MM.1S (cell line): ENCODE measurements at regions not wholly inside any gene's neighbourhood (a gene's known extent, or its start where the extent isn't known, plus 50 kb on each side); places are given as distances from the start of the nearest gene placed in this dataset.

Experiments used
- DNase-seq: peaks from one replicate; pipeline ENCODE4 v3.0.0-alpha.2; 2015
- H2AFZ ChIP-seq: fragments of 300-600 bp; sonication (generic); 2 replicates; pipeline ENCODE4 v1.6.0; 2016; ENCODE audit warnings: antibody characterized with exemption, low read length
- H3F3A ChIP-seq: fragments of 300-600 bp; sonication (generic); 2 replicates; pipeline ENCODE4 v1.6.1; 2016; ENCODE audit warnings: mild to moderate bottlenecking, antibody characterized with exemption, low read length, moderate library complexity, mixed read lengths; ENCODE audit not compliant: insufficient read depth
- H3K27ac ChIP-seq: fragments of 300-600 bp; sonication (generic); 2 replicates; pipeline ENCODE4 v1.5.1; 2016; ENCODE audit warnings: mild to moderate bottlenecking, low read length
- H3K27me3 ChIP-seq: fragments of 300-600 bp; sonication (generic); replicated peaks from 2 replicates; pipeline ENCODE4 v1.6.0; 2016; ENCODE audit warnings: low read length; ENCODE audit not compliant: insufficient read depth
- H3K36me3 ChIP-seq: fragments of 300-600 bp; sonication (generic); replicated peaks from 2 replicates; pipeline ENCODE4 v1.6.1; 2016; ENCODE audit warnings: mild to moderate bottlenecking, low read length, mixed read lengths; ENCODE audit not compliant: insufficient read depth
- H3K4me1 ChIP-seq: fragments of 300-600 bp; sonication (generic); 2 replicates; pipeline ENCODE4 v1.6.1; 2016; ENCODE audit warnings: low read length, mixed read lengths
- H3K4me2 ChIP-seq: fragments of 300-600 bp; sonication (generic); 2 replicates; pipeline ENCODE4 v1.6.0; 2016; ENCODE audit warnings: low read depth, low read length
- H3K4me3 ChIP-seq: fragments of 300-600 bp; sonication (generic); 2 replicates; pipeline ENCODE4 v1.5.1; 2016; ENCODE audit warnings: low read length, mixed read lengths
- H3K79me2 ChIP-seq: fragments of 300-600 bp; sonication (generic); 2 replicates; pipeline ENCODE4 v1.6.1; 2016; ENCODE audit warnings: mixed run types, low read length, mixed read lengths
- H3K9ac ChIP-seq: fragments of 300-600 bp; sonication (generic); 2 replicates; pipeline ENCODE4 v1.6.1; 2016; ENCODE audit warnings: low read length, mixed read lengths
- H3K9me2 ChIP-seq: fragments of 300-600 bp; sonication (generic); replicated peaks from 2 replicates; pipeline ENCODE4 v1.6.1; 2016; ENCODE audit warnings: mild to moderate bottlenecking, low read length, mixed read lengths; ENCODE audit not compliant: insufficient read depth
- H3K9me3 ChIP-seq: fragments of 300-600 bp; sonication (generic); replicated peaks from 2 replicates; pipeline ENCODE4 v1.6.1; 2016; ENCODE audit warnings: mild to moderate bottlenecking, low read length, mixed read lengths; ENCODE audit not compliant: insufficient read depth
- H4K20me1 ChIP-seq: fragments of 300-600 bp; sonication (generic); 2 replicates; pipeline ENCODE4 v1.6.1; 2016; ENCODE audit warnings: mild to moderate bottlenecking, low read length, moderate library complexity, mixed read lengths; ENCODE audit not compliant: insufficient read depth
- CTCF ChIP-seq: fragments of 300-600 bp; sonication (generic); IDR thresholded peaks from 2 replicates; pipeline ENCODE4 v1.5.1; 2016; ENCODE audit warnings: antibody characterized with exemption, low read length, mixed read lengths
- EZH2 ChIP-seq: fragments of 300-600 bp; sonication (generic); optimal IDR thresholded peaks from 2 replicates; pipeline ENCODE3; 2017; ENCODE audit warnings: low read depth, mild to moderate bottlenecking, antibody characterized with exemption, low read length, mixed read lengths
- EZH2phosphoT487 ChIP-seq: fragments of 300-600 bp; sonication (generic); IDR thresholded peaks from 2 replicates; pipeline ENCODE4 v1.6.1; 2018; ENCODE audit warnings: antibody characterized with exemption, low read length

DNA sequence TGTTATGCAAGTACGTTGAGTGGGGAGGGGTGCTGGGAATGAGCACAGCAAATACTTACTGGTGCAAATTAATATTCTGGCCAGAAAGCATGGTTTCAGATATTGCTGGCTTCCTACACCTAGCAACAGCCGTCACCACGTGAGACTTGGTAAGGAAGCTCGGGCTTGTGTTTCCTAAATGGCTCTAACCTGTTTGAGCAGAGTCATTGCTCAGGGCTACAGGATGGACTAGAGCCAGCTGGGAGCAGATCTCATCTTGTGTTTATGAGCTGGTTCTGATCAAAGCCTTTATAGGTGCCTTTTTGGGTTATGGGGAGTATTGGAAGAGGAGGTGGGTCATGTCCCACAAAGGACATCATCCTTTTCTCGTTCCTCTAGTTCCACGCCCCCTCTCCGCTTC lies 200.3 kb downstream of the BUB3 start:
- no peaks in the 10 kb centered on the region for H3K79me2 ChIP-seq
- no peaks in the 10 kb centered on the region for H3F3A ChIP-seq
- no peak overlapping the region for H3K9ac ChIP-seq
- no peaks in the 10 kb centered on the region for H3K27me3 ChIP-seq
- no peaks in the 10 kb centered on the region for H3K9me2 ChIP-seq
- no peaks in the 10 kb centered on the region for H4K20me1 ChIP-seq
- H3K9me3 ChIP-seq = no peaks in the 10 kb centered on the region
- no peak for DNase-seq
- H2AFZ ChIP-seq = no peak overlapping the region
- H3K36me3 ChIP-seq = no peaks in the 10 kb centered on the region
- H3K4me1 ChIP-seq = no peaks in the 10 kb centered on the region
- H3K4me2 ChIP-seq = no peak overlapping the region
- TF ChIP-seq CTCF (no peak), EZH2 (no peak), EZH2phosphoT487 (no peak)
- H3K4me3 ChIP-seq = no peak overlapping the region
- no peak overlapping the region for H3K27ac ChIP-seq

GRCh38 chr10:123355748-123356481 lies 201.7 kb downstream of the BUB3 start:
- H3K9me3 ChIP-seq = no peaks in the 10 kb centered on the region
- no peaks in the 10 kb centered on the region for H3F3A ChIP-seq
- DNase-seq = no peak

GRCh38 chr10:123356799-123357198 lies 202.6 kb downstream of the BUB3 start:
- no peak for TF ChIP-seq CTCF
- no peak for TF ChIP-seq EZH2phosphoT487
- TF ChIP-seq EZH2 = no peak
- DNase-seq = no peak
- no peaks in the 10 kb centered on the region for H3K9me3 ChIP-seq
- H3K36me3 ChIP-seq = no peaks in the 10 kb centered on the region
- H3K27me3 ChIP-seq = no peaks in the 10 kb centered on the region
- no peak overlapping the region for H2AFZ ChIP-seq
- no peaks in the 10 kb centered on the region for H3K79me2 ChIP-seq
- no peak overlapping the region for H3K9ac ChIP-seq
- H3K27ac ChIP-seq = no peak overlapping the region
- no peaks in the 10 kb centered on the region for H3K4me1 ChIP-seq
- no peaks in the 10 kb centered on the region for H3K9me2 ChIP-seq
- no peaks in the 10 kb centered on the region for H3F3A ChIP-seq
- no peak overlapping the region for H3K4me3 ChIP-seq
- H4K20me1 ChIP-seq = no peaks in the 10 kb centered on the region
- no peak overlapping the region for H3K4me2 ChIP-seq

More at GRCh38 chr10:123355748-123356481, 201.7 kb downstream of the BUB3 start:
- H3K79me2 ChIP-seq = no peaks in the 10 kb centered on the region
- no peak overlapping the region for H3K4me3 ChIP-seq
- H3K36me3 ChIP-seq = no peaks in the 10 kb centered on the region
- no peak overlapping the region for H3K27ac ChIP-seq
- H4K20me1 ChIP-seq = no peaks in the 10 kb centered on the region
- no peak overlapping the region for H3K4me2 ChIP-seq
- no peak overlapping the region for H2AFZ ChIP-seq
- no peaks in the 10 kb centered on the region for H3K9me2 ChIP-seq
- H3K4me1 ChIP-seq = no peaks in the 10 kb centered on the region
- H3K9ac ChIP-seq = no peak overlapping the region
- TF ChIP-seq EZH2phosphoT487 = no peak
- TF ChIP-seq EZH2 = no peak
- no peak for TF ChIP-seq CTCF
- no peaks in the 10 kb centered on the region for H3K27me3 ChIP-seq
